PC-9 (cell line): ENCODE measurements at regions not wholly inside any gene's neighbourhood (a gene's known extent, or its start where the extent isn't known, plus 50 kb on each side); places are given as distances from the start of the nearest gene placed in this dataset.

Experiments
- EZH2 ChIP-seq: fragments of 200-600 bp; sonication (generic); IDR thresholded peaks from 2 replicates; pipeline ENCODE4 v1.8.0; 2017; ENCODE audit warnings: antibody characterized with exemption, low read depth
- TF ChIP-seq, protein P1 (sequence below): fragments of 200-600 bp; sonication (generic); conservative IDR thresholded peaks from 2 replicates; pipeline ENCODE4 v1.6.1; 2017; ENCODE audit warnings: mixed run types, antibody characterized with exemption, mild to moderate bottlenecking, moderate library complexity

GRCh38 chr4:23952258-23952657, 62.4 kb upstream of the PPARGC1A start:
- TF ChIP-seq, protein P1, sequence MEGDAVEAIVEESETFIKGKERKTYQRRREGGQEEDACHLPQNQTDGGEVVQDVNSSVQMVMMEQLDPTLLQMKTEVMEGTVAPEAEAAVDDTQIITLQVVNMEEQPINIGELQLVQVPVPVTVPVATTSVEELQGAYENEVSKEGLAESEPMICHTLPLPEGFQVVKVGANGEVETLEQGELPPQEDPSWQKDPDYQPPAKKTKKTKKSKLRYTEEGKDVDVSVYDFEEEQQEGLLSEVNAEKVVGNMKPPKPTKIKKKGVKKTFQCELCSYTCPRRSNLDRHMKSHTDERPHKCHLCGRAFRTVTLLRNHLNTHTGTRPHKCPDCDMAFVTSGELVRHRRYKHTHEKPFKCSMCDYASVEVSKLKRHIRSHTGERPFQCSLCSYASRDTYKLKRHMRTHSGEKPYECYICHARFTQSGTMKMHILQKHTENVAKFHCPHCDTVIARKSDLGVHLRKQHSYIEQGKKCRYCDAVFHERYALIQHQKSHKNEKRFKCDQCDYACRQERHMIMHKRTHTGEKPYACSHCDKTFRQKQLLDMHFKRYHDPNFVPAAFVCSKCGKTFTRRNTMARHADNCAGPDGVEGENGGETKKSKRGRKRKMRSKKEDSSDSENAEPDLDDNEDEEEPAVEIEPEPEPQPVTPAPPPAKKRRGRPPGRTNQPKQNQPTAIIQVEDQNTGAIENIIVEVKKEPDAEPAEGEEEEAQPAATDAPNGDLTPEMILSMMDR: no peak
- no peak for TF ChIP-seq EZH2
